Gastroesophageal sphincter (tissue), 4 donors: ENCODE measurements at regions not wholly inside any gene's neighbourhood (a gene's known extent, or its start where the extent isn't known, plus 50 kb on each side); places are given as distances from the start of the nearest gene placed in this dataset.
A peak's percentile ranks its signal among the peaks of the same experiment; 100 is the strongest.

Source experiments
- ATAC-seq: fragments of 150-250 bp; one replicate; pipeline ENCODE4 v1.9.1; 2016; ENCODE audit warnings: mild to moderate bottlenecking, moderate library complexity
- H3K27ac ChIP-seq, 4 donors: fragments of 200-600 bp; sonication (generic) in 3 of 4; 1 replicate in 3 of 4; 2 replicates in 1 of 4; pipeline ENCODE4 v1.5.1; 2016 to 2019
- H3K27me3 ChIP-seq: fragments of 200-600 bp; sonication (generic); one replicate; pipeline ENCODE4 v1.5.1; 2019
- H3K36me3 ChIP-seq, 2 donors: fragments of 200-600 bp; sonication (generic); one replicate each; pipeline ENCODE4 v1.5.1; 2019; ENCODE audit warnings: control low read depth in 1 of 2
- H3K4me1 ChIP-seq, 3 donors: fragments of 200-600 bp; sonication (generic); 1 replicate in 2 of 3; 2 replicates in 1 of 3; pipeline ENCODE4 v1.5.1; 2016 to 2019; ENCODE audit warnings: control low read depth in 2 of 3
- H3K4me3 ChIP-seq, 2 donors: fragments of 200-600 bp; sonication (generic); one replicate each; pipeline ENCODE4 v1.5.1; 2019; ENCODE audit warnings: mild to moderate bottlenecking in 1 of 2, moderate library complexity in 1 of 2
- H3K9me3 ChIP-seq, 3 donors: fragments of 200-600 bp; sonication (generic); one replicate each; pipeline ENCODE4 v1.5.1; 2017 to 2019; ENCODE audit warnings: control low read depth in 2 of 3
- EP300 ChIP-seq: sonication (generic); formaldehyde crosslinking; IDR thresholded peaks from one replicate; pipeline ENCODE4 v1.6.1; 2017; ENCODE audit warnings: antibody characterized with exemption, mild to moderate bottlenecking
- POLR2A ChIP-seq, 2 donors: fragments of 450-650 bp; IDR thresholded peaks; one replicate each; pipeline ENCODE4 v1.6.1; 2017; ENCODE audit warnings: antibody characterized with exemption in 2 of 2, mild to moderate bottlenecking in 2 of 2, moderate library complexity in 1 of 2
- POLR2AphosphoS5 ChIP-seq: sonication (generic); formaldehyde crosslinking; IDR thresholded peaks from one replicate; pipeline ENCODE4 v1.6.1; 2017; ENCODE audit warnings: antibody characterized with exemption
- WGBS, 2 donors: methylation state at CpG; one replicate each; pipeline ENCODE4 v1.1.5; 2018; ENCODE audit warnings: low coverage in 1 of 2; 5-methylcytosine and 5-hydroxymethylcytosine counted together
- TF ChIP-seq, protein P1 (sequence below), 4 experiments: fragments of 200-600 bp in 2 of 4; fragments of 450-650 bp in 2 of 4; sonication (generic) in 1 of 4; IDR thresholded peaks; one replicate each; pipeline ENCODE4 v1.5.1; 2017 to 2019; ENCODE audit warnings: antibody characterized with exemption in 4 of 4, mild to moderate bottlenecking in 2 of 4, moderate library complexity in 2 of 4

DNA sequence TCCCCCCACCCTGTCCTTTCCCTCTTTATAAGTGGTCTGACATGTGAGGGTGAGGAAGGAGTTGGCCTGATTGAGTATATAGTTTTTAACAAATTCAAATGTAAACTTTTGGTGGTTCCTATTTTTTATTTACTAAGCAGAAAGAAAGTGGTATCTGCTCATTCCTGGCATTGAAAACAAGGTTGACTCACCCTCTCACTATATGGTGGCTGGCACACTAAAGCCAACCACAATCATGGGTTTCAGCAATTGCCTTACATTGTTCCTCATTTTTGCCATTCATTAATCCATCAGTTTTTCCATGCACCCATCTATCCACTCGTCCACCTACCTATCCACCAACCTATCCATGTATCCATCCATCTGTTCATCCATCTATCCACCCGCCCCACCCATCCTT lies 75.4 kb upstream of the IGFBP5 start:
- H3K27ac ChIP-seq, result no peak overlapping the region
- H3K9me3 ChIP-seq, result peaks cover 0 to 7% (median 0%) of the 10 kb centered on the region in 3 donors
- peaks cover 0 to 26% (median 3%) of the 10 kb centered on the region in 3 donors for H3K4me1 ChIP-seq
- H3K4me3 ChIP-seq, result no peak overlapping the region
- 79% methylated on average over 2 of the region's 2 CpGs; no CpG with 5 or more reads in 1 of the 2 donors for WGBS, 2 donors
- no peak for ATAC-seq
- TF ChIP-seq, protein P1, sequence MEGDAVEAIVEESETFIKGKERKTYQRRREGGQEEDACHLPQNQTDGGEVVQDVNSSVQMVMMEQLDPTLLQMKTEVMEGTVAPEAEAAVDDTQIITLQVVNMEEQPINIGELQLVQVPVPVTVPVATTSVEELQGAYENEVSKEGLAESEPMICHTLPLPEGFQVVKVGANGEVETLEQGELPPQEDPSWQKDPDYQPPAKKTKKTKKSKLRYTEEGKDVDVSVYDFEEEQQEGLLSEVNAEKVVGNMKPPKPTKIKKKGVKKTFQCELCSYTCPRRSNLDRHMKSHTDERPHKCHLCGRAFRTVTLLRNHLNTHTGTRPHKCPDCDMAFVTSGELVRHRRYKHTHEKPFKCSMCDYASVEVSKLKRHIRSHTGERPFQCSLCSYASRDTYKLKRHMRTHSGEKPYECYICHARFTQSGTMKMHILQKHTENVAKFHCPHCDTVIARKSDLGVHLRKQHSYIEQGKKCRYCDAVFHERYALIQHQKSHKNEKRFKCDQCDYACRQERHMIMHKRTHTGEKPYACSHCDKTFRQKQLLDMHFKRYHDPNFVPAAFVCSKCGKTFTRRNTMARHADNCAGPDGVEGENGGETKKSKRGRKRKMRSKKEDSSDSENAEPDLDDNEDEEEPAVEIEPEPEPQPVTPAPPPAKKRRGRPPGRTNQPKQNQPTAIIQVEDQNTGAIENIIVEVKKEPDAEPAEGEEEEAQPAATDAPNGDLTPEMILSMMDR (IDR thresholded peaks at IDR 0.05), result no peak
- TF ChIP-seq POLR2AphosphoS5, result no peak
- no peak for TF ChIP-seq POLR2A (IDR thresholded peaks at IDR 0.05)
- TF ChIP-seq EP300, result no peak
- no peaks in the 10 kb centered on the region for H3K36me3 ChIP-seq
- H3K27me3 ChIP-seq, result no peaks in the 10 kb centered on the region

DNA sequence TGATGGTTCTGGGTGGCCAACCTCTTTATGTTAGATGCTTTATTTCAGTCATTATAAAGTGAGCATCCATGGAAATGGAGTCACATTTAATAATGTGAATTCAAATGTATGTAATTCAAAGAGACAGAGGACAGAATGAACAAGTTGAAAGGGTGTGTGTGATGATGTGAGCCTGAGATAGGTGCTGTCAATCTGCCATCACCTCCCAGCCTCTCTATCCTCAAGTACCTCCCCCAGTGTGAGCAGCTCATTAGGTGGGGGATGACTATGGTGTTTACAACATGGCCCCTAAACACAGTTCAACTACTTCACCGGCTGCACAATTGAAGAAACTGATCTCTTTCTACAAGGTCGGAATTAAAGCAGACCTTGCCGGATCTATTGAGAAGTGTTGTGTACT lies 74.7 kb upstream of the IGFBP5 start:
- ATAC-seq, result no peak
- 86 to 89% methylated on average over 1 to 2 of the region's 3 CpGs for WGBS, 2 donors

DNA sequence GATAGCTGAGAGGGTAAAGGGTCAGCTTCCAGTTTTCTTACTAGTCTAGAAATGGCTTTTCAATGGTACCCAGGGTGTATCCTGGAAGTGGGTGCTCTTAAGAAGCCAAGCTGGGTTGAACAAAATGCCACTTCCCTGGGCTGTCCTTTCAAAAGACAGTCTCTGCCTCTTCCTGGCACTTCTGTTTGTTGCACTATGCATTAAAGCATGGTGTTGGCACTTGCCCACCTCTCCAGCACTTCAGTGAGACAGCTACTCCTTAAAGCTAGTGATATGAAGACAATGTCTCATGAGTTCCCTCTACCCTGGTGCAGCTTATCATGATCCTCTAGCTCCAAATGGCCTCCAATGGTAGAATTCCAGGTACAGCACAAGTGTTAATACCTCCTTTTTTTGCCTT lies 74.3 kb upstream of the IGFBP5 start:
- H3K27me3 ChIP-seq, result no peaks in the 10 kb centered on the region
- H3K36me3 ChIP-seq, result no peaks in the 10 kb centered on the region
- no peak for ATAC-seq
- H3K27ac ChIP-seq, result no peak overlapping the region
- no peak overlapping the region for H3K4me3 ChIP-seq
- no peak for TF ChIP-seq POLR2AphosphoS5
- no peak for TF ChIP-seq POLR2A (IDR thresholded peaks at IDR 0.05)
- H3K9me3 ChIP-seq, result peaks cover 0 to 7% (median 0%) of the 10 kb centered on the region in 3 donors
- peaks cover 0 to 20% (median 2%) of the 10 kb centered on the region in 3 donors for H3K4me1 ChIP-seq

More for the DNA sequence above, 74.7 kb upstream of the IGFBP5 start:
- Histone ChIP-seq H3K27me3 (no peaks in the 10 kb centered on the region), H3K4me1 (peaks cover 0 to 25% (median 3%) of the 10 kb centered on the region in 3 donors), H3K9me3 (peaks cover 0 to 7% (median 0%) of the 10 kb centered on the region in 3 donors), H3K27ac (no peak overlapping the region), H3K36me3 (no peaks in the 10 kb centered on the region), H3K4me3 (no peak overlapping the region)
- TF ChIP-seq POLR2AphosphoS5 (no peak), EP300 (no peak), POLR2A (IDR thresholded peaks at IDR 0.05) (no peak)
- TF ChIP-seq, protein P1 (IDR thresholded peaks at IDR 0.05), result no peak

DNA sequence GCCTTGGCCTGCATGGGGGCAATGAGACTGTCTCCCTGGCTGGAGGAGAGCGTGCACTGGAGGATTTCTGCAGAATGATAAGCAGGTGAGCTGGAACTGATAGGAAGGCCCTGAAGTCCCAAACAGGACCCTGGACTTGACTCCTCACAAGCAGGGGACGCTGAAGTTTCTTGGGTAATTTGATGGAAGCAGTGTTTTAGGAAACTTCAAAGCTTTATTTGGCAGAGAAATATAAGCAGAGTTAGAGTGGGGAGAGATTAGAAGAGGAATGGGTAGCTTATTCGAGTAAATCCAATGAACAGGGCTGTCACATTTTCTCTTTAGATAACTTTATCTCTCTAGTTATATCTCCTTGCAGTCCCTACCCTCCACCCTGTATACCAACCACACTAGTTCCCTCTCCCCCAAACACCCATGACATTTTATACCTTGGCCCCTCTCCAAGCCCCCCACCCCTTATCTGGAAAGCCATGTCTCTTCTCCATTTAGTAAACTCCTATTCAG lies 73.6 kb upstream of the IGFBP5 start:
- no peak overlapping the region for H3K27ac ChIP-seq
- H3K4me1 ChIP-seq, result peaks cover 0 to 14% (median 0%) of the 10 kb centered on the region in 3 donors
- TF ChIP-seq EP300, result no peak
- TF ChIP-seq, protein P1 (IDR thresholded peaks at IDR 0.05), result no peak
- TF ChIP-seq POLR2A (IDR thresholded peaks at IDR 0.05), result no peak
- no peak for TF ChIP-seq POLR2AphosphoS5
- no peak for ATAC-seq
- no peaks in the 10 kb centered on the region for H3K27me3 ChIP-seq
- peaks cover 0 to 7% (median 0%) of the 10 kb centered on the region in 3 donors for H3K9me3 ChIP-seq
- H3K36me3 ChIP-seq, result no peaks in the 10 kb centered on the region
- no peak overlapping the region for H3K4me3 ChIP-seq
- 76 to 89% methylated on average over 2 to 3 of the region's 3 CpGs for WGBS, 2 donors

DNA sequence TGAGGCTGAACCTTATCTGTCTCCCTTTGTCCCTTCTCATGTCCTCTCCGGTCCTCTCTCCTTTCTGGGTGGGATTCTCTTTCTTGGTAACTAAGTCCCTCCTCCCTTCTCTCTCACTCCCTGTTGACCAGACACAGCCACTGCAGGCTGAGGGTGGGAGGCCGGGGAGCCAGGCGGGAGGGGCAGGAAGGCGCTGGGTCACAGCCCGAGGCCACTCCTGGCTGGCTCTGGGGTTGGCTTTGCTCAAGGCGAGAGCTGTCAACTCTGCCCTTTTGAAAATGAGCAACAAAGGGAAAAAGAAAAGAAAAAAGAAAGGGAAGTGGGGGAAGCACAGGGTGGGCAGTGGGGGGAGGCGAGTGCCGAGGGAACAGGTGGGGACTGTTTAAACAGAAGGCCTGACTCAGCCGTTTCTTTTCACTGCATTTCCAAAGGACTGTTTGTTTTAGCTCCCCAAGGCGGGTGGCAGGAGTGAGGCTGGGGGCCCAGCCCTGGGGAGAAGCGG lies 70.5 kb upstream of the IGFBP5 start:
- Histone ChIP-seq H3K9me3 (no peaks in the 10 kb centered on the region), H3K27ac (peak overlapping the region in 1 of 4 donors; percentile 8), H3K36me3 (no peaks in the 10 kb centered on the region), H3K4me1 (peaks cover 0 to 17% (median 3%) of the 10 kb centered on the region in 3 donors), H3K27me3 (no peaks in the 10 kb centered on the region), H3K4me3 (no peak overlapping the region)
- no peak for TF ChIP-seq POLR2A (IDR thresholded peaks at IDR 0.05)
- no peak for TF ChIP-seq EP300
- TF ChIP-seq POLR2AphosphoS5, result no peak
- ATAC-seq, result peak; percentile 42
- 20 to 22% methylated on average over 1 to 5 of the region's 11 CpGs for WGBS, 2 donors

DNA sequence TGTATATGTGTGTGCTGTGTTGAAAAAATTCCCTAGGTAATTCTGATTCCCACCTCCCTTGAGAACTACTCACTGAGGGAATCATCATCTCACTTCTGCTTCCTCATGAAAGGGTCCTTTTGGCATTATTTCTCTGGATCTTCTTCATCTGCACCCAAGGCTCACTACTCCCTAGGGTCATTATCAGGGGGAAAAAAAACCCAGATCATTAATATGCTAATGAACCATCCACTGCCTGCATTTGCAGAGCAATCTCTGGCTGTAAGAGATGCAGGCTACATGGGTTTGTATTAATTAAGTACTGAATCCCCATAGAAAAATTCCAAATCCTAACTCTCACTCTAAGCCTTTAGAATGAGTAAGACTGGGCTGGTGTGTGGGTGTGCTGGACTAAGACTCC lies 68.0 kb upstream of the IGFBP5 start:
- Histone ChIP-seq H3K36me3 (no peaks in the 10 kb centered on the region), H3K27ac (no peak overlapping the region), H3K4me3 (no peak overlapping the region), H3K27me3 (no peaks in the 10 kb centered on the region), H3K4me1 (peaks cover 0 to 40% (median 3%) of the 10 kb centered on the region in 3 donors), H3K9me3 (no peaks in the 10 kb centered on the region)
- no peak for ATAC-seq
- no peak for TF ChIP-seq EP300
- no peak for TF ChIP-seq POLR2AphosphoS5
- TF ChIP-seq, protein P1 (IDR thresholded peaks at IDR 0.05), result no peak
- TF ChIP-seq POLR2A (IDR thresholded peaks at IDR 0.05), result no peak
